ENCODE measurements at regions not wholly inside any gene's neighbourhood (a gene's known extent, or its start where the extent isn't known, plus 50 kb on each side); places are given as distances from the start of the nearest gene placed in this dataset.

GRCh38 chr4:104592183-104592582 lies 97.5 kb upstream of the CXXC4 start:
- TF ChIP-seq CTCF (IDR thresholded peaks at IDR 0.05; ENCODE audit: insufficient read depth, low read length, poor library complexity, severe bottlenecking) = no peak
- no peak for TF ChIP-seq EZH2phosphoT487 (conservative IDR thresholded peaks at IDR 0.05; ENCODE audit: low read length)

All from SU-DHL-6 (cell line).